Activated effector memory CD4-positive, alpha-beta T cell treated with anti-CD3 and anti-CD28 coated beads, Interleukin-2, amount 50 U/mL, for 16 hours (primary cell): ENCODE measurements at regions not wholly inside any gene's neighbourhood (a gene's known extent, or its start where the extent isn't known, plus 50 kb on each side); places are given as distances from the start of the nearest gene placed in this dataset.

Source experiments
- DNase-seq: peaks from one replicate; pipeline ENCODE4 v3.0.0-alpha.2; 2020

- DNase-seq, result no peak
Observed at GRCh38 chr9:73566627-73567026, 415.0 kb downstream of the ANXA1 start.

- DNase-seq, result no peak
Observed at GRCh38 chr9:73573235-73573634, 421.6 kb downstream of the ANXA1 start.

GRCh38 chr9:73575101-73576060 lies 423.7 kb downstream of the ANXA1 start:
- no peak for DNase-seq

- DNase-seq, result no peak
Observed at GRCh38 chr9:73577848-73578247, 426.2 kb downstream of the ANXA1 start.

- DNase-seq, result no peak
Observed at GRCh38 chr9:73579823-73580222, 428.2 kb downstream of the ANXA1 start.

- no peak for DNase-seq
Observed at GRCh38 chr9:73583576-73583975, 431.9 kb downstream of the ANXA1 start.

- DNase-seq, result no peak
Observed at GRCh38 chr9:73595036-73595545, 443.4 kb downstream of the ANXA1 start.

- DNase-seq, result no peak
Observed at GRCh38 chr9:73596321-73596720, 444.7 kb downstream of the ANXA1 start.

- no peak for DNase-seq
Observed at GRCh38 chr9:73597039-73597438, 445.4 kb downstream of the ANXA1 start.

GRCh38 chr9:73597771-73598170 lies 446.1 kb downstream of the ANXA1 start:
- DNase-seq, result no peak

GRCh38 chr9:73609381-73609780 lies 457.7 kb downstream of the ANXA1 start:
- DNase-seq, result no peak

GRCh38 chr9:73611032-73611431 lies 459.4 kb downstream of the ANXA1 start:
- no peak for DNase-seq

- DNase-seq, result no peak
Observed at GRCh38 chr9:73613092-73613701, 461.5 kb downstream of the ANXA1 start.

- DNase-seq, result no peak
Observed at GRCh38 chr9:73615557-73615956, 463.9 kb downstream of the ANXA1 start.

- no peak for DNase-seq
Observed at GRCh38 chr9:73617586-73617985, 465.9 kb downstream of the ANXA1 start.

GRCh38 chr9:73640971-73641370 lies 489.3 kb downstream of the ANXA1 start:
- DNase-seq, result no peak

- no peak for DNase-seq
Observed at GRCh38 chr9:73643379-73644013, 491.8 kb downstream of the ANXA1 start.

GRCh38 chr9:73647560-73647959 lies 495.9 kb downstream of the ANXA1 start:
- DNase-seq, result no peak

- DNase-seq, result no peak
Observed at GRCh38 chr9:73649552-73649951, 497.9 kb downstream of the ANXA1 start.

- DNase-seq, result no peak
Observed at GRCh38 chr9:73655363-73655762, 503.7 kb downstream of the ANXA1 start.

- no peak for DNase-seq
Observed at GRCh38 chr9:73655831-73656230, 504.2 kb downstream of the ANXA1 start.

GRCh38 chr9:73665253-73665652 lies 513.6 kb downstream of the ANXA1 start:
- DNase-seq, result no peak

GRCh38 chr9:73667749-73668148 lies 516.1 kb downstream of the ANXA1 start:
- no peak for DNase-seq

GRCh38 chr9:73680831-73681230 lies 529.2 kb downstream of the ANXA1 start:
- no peak for DNase-seq
